ENCODE measurements at regions not wholly inside any gene's neighbourhood (a gene's known extent, or its start where the extent isn't known, plus 50 kb on each side); places are given as distances from the start of the nearest gene placed in this dataset.

GRCh38 chr14:42229294-42229693, 622.6 kb downstream of the LRFN5 start:
- no peak for DNase-seq (ENCODE audit: low spot score in 2 of 2)
- FAIRE-seq: no peak

- FAIRE-seq (no peak), DNase-seq (ENCODE audit: low spot score in 2 of 2) (no peak)
Observed at GRCh38 chr14:42228611-42229010, 621.9 kb downstream of the LRFN5 start.

GRCh38 chr14:42224053-42224888, 617.6 kb downstream of the LRFN5 start:
- FAIRE-seq: no peak
- DNase-seq (ENCODE audit: low spot score in 2 of 2): peak; percentile 2 to 14

DNA sequence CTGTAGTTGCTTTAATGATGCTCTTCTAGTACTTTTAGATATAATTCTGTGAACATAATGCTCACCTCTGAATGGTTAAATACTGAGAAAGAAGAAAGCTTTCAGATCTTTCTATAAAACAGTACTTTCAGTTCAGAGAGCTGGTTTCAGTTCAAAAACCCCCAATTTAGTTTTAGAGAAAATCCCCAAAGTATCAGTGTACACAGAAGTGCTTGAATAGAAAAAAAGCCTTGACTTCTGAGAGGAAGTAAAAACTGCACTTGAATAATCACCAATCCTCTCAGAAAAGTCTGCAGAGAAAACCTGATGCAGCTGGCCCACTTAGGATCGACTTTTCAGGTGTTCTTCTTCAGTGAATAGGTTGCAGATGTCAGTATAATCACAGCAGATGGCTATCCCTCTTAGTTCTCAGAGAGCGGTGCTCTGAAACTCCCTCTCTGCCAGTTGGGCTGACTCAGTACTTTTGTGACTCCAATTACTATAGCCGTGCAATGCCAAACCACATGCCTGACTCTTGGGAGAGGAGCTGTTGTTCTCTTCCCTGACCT, 616.3 kb downstream of the LRFN5 start:
- DNase-seq (ENCODE audit: low spot score in 2 of 2): peak in 1 of 2 donors; percentile 1
- no peak for FAIRE-seq

DNA sequence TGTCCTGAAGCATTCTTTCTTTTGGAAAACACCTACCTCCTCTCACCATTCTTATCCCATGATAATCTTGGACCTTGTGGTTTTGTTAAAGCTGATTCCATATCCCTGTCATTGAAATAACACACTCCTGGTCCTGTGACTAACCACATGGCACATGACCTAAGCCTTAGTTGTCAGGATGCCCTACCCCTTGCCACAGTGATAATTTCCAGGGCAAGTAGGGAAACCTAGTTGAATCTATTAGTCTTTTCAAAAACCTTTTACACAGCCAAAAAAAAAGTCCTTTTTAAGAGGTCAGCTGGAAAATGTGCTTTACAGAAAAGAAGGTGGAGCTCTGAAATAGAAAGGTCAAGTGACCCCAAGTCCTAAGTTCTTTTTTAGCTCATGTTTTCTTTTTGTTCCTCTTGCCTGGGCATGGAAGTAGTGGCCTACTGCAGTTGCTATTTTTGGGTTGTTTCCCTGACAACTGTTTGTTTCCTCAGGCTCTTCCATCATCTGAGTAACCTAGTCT, 608.4 kb downstream of the LRFN5 start:
- FAIRE-seq (no peak), DNase-seq (ENCODE audit: low spot score in 2 of 2) (no peak)

GRCh38 chr14:42200957-42201356, 594.3 kb downstream of the LRFN5 start:
- FAIRE-seq: no peak

GRCh38 chr14:42198010-42198409, 591.3 kb downstream of the LRFN5 start:
- DNase-seq (ENCODE audit: low spot score in 2 of 2) (no peak), FAIRE-seq (no peak)

More at GRCh38 chr14:42200957-42201356, 594.3 kb downstream of the LRFN5 start:
- no peak for DNase-seq (ENCODE audit: low spot score in 2 of 2)

DNA sequence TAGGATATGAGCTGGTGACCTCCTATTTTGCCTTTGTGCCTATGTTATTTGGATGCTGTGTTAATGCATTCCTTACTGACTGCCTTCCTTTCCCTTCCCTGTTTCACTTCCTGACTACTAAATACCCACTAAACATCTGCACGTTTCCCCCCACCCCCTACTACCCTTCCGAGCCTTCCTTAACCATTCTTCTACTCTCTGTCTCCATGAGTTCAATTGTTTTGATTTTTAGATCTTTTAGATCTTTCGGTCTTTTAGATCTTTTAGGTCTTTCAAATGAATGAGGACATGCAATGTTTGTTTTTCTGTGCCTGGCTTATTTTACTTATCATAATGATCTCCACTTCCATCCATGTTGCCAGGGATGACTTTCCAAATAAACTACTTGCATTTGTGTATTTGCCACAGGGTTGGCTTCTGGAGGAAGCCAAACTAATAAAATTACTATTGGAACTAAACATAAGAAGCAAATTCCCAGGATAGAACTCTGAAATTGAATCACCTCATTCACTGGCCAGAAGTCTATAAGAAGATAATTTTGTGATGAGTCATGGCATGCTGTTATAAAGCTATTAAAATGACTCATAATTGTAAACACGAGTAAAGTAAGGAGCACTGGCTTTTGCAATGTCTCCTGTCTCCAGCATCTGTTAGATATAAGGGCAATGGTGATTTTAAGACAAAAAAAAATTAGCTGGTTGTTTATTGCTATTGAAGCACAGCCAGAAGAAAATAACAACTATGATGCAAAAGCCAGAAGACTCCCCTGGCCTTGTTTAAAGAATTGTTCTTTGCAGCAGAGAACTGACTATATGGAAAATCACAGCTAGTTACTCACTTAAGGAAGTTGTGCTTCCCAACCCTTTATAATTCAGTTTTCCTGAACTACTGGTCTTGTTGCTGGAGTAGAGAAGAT, 586.3 kb downstream of the LRFN5 start:
- FAIRE-seq (no peak), DNase-seq (ENCODE audit: low spot score in 2 of 2) (no peak)

DNA sequence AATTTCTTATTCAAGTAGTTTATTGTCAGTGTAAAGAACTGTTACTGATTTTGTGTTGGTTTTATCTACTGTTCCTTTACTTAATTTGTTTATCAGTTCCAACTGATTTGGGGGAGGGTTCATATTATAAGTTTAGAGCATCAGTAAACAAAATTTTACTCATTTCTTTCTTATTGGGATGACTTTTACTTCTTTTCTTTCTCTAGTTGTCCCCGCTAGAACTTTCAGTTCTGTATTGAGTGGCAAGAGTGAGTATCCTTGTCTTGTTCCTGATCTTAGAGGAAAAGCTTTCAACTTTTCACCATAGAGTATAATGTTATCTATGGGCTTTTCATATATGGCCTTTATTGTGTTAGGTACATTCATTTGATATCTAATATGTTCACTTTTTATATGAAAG, 584.1 kb downstream of the LRFN5 start:
- FAIRE-seq: no peak

GRCh38 chr14:42187846-42188245, 581.2 kb downstream of the LRFN5 start:
- FAIRE-seq (no peak), DNase-seq (ENCODE audit: low spot score in 2 of 2) (no peak)

More for the DNA sequence above, 584.1 kb downstream of the LRFN5 start:
- DNase-seq (ENCODE audit: low spot score in 2 of 2): no peak

DNA sequence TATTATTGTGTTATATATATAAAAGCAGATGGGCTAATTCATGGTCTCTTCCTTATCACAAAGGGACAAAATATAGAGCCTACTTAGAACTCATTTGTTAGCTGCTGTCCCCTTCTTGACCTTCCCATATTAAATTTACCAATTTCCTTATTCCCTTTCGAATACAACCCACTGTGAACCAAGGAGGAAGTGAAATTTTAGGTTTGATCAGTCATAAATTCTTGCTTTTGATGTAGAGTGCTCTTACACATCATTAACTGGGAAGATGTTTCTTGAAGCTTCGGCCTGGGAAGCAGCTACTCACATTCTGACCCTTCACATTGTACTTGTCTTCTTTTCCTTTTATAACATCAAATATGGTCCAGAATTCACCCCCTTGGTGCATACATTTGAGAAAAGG, 579.0 kb downstream of the LRFN5 start:
- no peak for FAIRE-seq
- no peak for DNase-seq (ENCODE audit: low spot score in 2 of 2)

DNA sequence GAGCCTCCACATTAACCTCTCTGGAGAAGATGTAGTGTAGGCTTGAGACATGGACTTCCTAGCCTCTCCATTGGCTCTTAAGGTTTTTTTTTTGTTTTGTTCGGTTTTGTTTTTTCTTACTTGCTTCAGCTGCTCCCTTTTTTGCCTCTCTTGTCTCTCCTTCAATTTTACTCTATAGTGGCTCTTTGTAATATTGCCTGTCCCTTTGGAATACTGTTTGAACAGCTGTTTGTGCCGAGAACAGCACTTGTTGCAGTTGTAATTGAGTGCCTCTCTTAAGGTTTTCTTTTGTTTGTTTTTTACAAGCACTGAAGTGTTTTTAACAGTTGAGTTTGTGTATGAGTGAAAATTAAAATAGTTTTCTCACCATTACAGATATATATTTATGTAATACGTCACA, 567.7 kb downstream of the LRFN5 start:
- no peak for FAIRE-seq

GRCh38 chr14:42173206-42173605, 566.5 kb downstream of the LRFN5 start:
- FAIRE-seq: no peak

More for the DNA sequence above, 567.7 kb downstream of the LRFN5 start:
- no peak for DNase-seq (ENCODE audit: low spot score in 2 of 2)

DNA sequence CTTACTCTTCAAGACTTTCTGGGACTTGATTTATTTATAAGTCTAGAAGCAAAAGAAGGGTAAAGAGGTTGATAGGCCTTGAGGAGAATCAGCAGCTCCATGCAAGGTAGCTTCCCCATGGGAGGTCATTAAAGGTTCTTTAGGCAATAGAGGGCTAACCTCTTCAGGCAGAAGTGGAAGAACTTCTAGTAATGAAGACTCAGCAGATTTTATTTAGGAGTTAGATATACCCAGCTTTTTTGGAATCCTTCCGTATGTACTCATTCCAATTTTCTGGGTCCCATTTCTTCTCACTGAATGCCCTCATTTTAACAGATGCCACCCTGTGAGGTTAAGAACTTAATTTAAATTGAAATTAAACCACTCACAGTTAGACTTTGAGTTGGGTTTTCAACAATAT, 565.6 kb downstream of the LRFN5 start:
- FAIRE-seq: no peak
- no peak for DNase-seq (ENCODE audit: low spot score in 2 of 2)

More at GRCh38 chr14:42173206-42173605, 566.5 kb downstream of the LRFN5 start:
- no peak for DNase-seq (ENCODE audit: low spot score in 2 of 2)

DNA sequence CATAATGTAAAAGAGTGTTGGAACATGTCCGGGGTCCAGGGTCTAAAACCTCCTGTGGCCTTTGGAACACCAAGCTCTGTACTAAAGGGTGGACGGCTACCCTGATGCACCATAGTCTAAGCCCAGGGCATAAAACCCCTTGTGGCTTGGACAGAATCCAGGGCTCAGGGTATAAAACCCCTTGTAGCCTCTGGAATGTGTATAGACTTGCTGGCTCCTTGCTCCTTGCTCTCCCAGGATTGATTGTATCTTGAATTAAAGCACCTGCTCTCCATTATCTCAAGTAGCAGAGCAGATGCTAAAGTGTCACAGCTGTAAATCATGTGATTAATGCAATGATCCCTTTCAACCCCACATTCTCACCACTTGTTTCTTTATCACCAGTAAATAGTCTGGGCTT, 556.5 kb downstream of the LRFN5 start:
- FAIRE-seq (no peak), DNase-seq (ENCODE audit: low spot score in 2 of 2) (no peak)

DNA sequence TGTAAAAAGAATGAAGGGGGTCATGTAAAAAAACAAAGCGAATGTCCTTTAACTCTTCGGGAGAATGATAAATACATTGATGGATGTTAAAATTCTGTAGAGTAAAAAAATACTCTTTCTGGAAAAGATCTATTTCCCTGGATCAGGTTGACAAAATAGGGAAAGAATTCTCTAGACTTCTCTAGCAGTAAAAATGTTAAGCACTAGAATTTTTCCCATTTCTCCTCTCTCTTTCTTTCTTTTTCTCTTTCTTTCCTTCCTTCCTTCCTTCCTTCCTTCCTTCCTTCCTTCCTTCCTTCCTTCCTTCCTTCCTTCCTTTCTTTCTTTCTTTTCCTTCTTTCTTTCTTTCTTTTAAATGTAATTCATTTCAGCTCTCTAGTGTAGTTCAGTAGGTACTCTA, 552.5 kb downstream of the LRFN5 start:
- FAIRE-seq: no peak
- no peak for DNase-seq (ENCODE audit: low spot score in 2 of 2)

DNA sequence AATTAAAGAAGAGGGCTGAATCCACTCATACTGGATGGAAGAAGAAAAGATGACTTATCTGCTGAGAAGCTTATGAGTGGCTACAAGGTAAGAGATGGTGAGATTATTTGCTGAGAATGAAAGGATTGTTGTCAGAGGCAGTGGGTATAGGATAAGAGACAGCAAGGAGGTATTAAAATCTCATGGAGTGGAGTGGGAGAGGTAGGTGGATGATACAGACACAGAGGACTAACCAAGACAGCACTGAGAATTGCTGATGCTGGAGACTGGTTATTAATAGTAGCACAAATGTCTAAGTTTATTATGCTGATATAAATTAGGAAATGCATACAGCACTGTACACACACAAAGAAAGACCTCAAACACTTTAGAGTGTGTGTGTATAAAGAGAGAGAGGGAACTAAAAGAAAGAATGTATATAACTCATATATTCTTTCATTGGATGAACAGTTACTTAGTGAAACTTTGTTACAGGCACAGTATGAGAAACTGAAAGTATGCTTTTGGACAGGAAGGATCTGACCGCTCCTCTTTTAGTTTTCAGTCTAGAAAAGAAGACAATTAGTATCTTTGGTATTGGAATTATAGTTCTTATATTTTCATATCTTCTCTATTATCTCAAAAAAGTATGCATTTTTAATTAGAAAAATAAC, 543.1 kb downstream of the LRFN5 start:
- FAIRE-seq: no peak
- no peak for DNase-seq (ENCODE audit: low spot score in 2 of 2)

- no peak for DNase-seq (ENCODE audit: low spot score in 2 of 2)
- no peak for FAIRE-seq
Observed at GRCh38 chr14:42145766-42146165, 539.1 kb downstream of the LRFN5 start.

- FAIRE-seq: peak; percentile 28
- DNase-seq (ENCODE audit: low spot score in 2 of 2): no peak
Observed at GRCh38 chr14:42143114-42143513, 536.4 kb downstream of the LRFN5 start.

DNA sequence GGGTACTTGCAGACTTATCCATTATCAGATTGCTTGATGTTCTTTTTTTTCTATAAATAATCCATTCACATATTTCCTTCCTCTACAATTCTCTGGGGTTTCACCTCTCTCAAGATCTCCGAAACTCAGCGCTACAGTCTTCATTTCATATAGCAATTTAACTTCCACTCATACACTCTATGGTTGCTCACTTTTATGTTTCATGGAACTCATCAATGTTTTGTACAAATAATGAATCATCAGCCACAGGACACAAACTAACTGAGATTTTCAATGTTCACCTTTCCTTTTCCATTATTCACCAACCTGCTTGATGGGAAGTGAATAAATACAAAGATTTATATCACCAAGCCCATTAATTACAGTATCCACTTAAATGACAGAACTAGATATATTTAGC, 534.7 kb downstream of the LRFN5 start:
- DNase-seq (ENCODE audit: low spot score in 2 of 2) (no peak), FAIRE-seq (no peak)
